Stimulated activated CD4-positive, alpha-beta T cell treated with anti-CD3 and anti-CD28 coated beads, Interleukin-12 subunit alpha, Interleukin-12 subunit beta, amount 100 ng/mL, for 48 hours (primary cell): ENCODE measurements at regions not wholly inside any gene's neighbourhood (a gene's known extent, or its start where the extent isn't known, plus 50 kb on each side); places are given as distances from the start of the nearest gene placed in this dataset.
"Not testable (repeated sequence)": the region's sequence is repeated elsewhere in the genome, so short reads cannot be mapped to it uniquely, and the experiment has no call there.

ENCODE experiments used
- DNase-seq, 3 donors: peaks; one replicate each; pipeline ENCODE4 v3.0.0-alpha.2; 2020; ENCODE audit warnings: low read depth in 2 of 3, low spot score in 1 of 3

GRCh38 chr2:15818318-15818753, 122.0 kb upstream of the MYCN start:
- no peak for DNase-seq

DNA sequence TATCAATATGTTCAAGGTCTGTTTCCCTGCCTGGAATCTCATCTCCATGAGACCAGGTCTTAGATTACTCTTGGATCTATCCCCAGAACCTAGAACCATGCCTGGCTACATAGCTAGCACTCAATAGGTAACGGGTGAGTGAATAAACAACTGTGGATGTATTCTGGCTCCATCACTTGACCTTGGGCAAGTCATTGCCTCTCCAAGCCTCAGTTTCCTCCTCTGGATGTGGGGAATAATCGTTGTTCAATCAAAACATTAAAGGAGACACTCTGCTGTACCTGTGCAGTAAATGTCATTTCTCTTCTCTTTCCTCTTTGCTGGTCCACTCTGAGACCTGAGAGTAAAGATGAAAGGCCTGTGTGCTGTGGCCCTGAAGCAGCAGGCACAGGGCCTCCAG, 121.5 kb upstream of the MYCN start:
- DNase-seq: no peak

DNA sequence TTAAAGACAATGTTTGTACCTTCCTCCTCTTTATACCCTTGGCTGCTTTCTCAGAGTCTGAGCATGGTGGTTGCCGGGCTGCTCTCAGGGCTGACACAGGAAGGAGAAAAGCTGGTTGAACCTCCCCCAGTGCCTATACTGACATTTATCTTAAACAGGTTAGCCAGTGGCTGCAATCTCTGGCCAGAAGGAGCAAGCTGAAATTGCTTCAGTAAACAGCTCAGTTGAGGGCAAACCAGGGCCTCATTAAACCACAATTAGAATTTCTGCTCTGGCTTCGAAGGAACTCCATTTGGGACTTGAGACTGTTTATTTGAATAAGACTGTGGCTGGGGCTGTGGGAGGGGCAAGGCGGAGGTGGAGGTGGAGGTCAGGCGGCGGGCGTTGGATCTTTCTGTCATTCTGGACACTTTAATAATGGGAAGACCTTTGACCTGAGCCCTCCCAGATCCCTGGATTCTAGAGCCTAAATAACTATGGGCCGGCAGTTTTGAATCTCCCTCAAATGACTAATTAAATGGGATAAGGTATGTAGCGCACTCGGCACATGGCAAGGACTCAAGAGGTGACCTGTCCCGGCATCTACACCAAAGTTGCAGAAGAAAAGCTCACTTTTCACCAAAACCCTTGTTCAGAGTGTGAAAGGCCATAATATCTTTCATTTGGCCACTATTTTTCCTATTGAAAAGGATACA, 120.6 kb upstream of the MYCN start:
- DNase-seq: no peak

DNA sequence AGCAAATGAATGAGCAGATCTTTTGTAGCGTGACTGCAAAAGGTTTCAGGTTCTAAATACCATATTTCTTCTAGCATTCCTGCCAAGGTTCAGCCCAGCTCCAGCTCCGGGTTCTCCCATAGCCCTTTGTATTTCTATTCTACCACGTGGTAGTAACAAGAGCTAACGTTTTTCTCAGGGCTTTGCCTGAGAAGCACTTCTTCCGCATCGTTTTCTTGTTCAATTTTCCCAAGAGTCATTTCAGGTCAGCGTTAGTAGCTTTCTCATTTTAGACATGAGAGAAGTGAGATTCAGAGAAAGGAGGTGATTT, 120.1 kb upstream of the MYCN start:
- DNase-seq: no peak

DNA sequence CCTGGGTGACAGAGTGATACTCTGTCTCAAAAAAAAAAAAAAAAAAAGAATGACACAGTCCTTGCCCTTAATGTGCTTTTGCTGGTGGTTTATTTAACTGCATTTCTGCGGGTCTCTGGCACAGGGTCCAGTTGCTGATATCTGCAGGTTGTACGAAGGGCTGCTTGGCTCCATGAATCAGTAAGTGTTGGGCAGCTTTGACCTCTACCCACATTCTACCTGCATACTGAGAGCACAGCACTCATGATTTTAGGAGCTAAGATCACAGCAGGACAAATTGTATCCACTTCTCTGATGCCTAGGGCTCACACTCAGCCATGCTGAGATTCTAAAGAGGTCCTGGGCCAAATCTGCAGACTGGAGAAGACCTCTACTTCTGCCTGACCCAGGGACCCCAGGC, 119.4 kb upstream of the MYCN start:
- no peak for DNase-seq

- no peak for DNase-seq
Observed at GRCh38 chr2:15822151-15823044, 118.0 kb upstream of the MYCN start.

DNA sequence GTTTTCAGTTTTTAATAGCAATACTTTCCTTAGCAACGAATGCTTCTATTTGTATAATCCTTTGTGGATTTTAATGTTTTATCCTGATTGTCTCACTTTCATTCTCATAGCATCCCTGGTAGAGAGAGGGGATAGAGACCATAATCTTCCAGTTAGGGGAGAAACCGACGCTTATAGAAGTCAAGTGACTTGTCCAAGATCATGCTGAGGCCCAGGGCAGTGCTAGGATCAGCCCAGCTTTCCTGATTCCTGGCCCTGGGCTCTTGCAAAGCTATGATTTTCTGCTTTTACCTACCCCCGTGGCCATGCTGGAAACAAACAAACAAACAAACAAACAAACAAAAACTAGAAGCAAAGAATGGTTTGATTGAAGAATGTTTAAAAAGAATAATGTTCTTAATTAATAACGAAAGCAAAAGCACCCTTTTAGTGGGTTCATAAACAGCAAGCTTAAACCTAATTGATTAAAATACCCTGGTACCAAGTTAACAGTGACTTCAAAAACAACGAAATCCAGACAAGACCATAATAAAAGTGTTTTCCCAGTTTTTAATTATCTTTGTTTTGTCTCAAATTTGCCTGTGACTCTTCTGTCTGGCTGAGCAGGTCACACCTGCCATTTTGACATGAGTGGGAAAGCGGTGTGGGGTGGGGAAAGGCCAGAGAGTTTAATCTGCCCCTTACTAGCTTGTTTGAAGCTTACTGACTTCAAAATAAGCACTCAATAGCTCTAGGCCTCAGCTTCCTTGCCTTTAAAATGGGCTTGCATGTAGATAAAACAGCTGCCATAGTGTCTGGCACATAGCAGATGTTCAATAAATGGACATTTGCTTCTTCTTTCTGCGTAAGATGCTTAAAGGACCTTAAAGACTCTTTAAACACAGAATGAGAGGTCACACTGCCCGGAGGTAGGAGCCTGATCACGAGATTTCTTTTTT, 116.6 kb upstream of the MYCN start:
- no peak for DNase-seq

- DNase-seq: not testable (repeated sequence)
Observed at GRCh38 chr2:15824467-15824866, 115.9 kb upstream of the MYCN start.

DNA sequence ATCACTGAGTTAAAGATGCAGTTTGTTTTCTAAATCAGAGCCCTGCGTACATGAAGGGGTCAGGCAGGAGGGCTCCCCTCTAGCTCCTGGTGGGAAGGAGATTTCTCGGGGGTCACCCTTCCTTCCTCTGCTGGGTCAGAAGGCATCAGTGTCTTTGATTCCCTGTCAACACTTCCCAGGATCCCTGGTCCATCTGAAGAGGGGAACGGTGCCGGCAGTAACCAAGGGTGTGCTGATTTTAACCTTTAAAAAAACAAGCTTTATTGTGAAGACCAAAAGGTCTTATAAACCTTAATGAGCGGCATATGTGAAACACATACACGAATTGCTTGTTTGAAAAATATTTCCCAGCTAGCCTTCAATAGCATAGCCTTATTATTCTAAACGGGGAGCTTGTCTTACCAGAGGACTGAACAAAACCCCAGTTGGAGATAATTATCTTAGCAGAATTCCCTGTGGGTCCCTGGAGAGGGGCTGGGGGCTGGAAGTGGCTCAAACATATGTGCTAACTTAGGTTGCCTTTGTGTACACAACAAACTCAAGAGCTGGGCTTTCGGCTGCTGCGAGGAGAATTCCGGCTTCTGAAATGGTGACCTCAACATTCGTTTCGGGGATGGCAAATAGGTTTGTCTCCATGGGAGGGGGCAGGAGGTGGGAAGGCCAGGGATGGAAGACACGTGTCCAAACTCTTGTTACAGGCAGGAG, 114.9 kb upstream of the MYCN start:
- no peak for DNase-seq

- no peak for DNase-seq
Observed at GRCh38 chr2:15826273-15826717, 114.1 kb upstream of the MYCN start.

GRCh38 chr2:15827001-15827400, 113.3 kb upstream of the MYCN start:
- no peak for DNase-seq

- no peak for DNase-seq
Observed at GRCh38 chr2:15828576-15828975, 111.8 kb upstream of the MYCN start.

- no peak for DNase-seq
Observed at GRCh38 chr2:15829091-15829801, 111.1 kb upstream of the MYCN start.

DNA sequence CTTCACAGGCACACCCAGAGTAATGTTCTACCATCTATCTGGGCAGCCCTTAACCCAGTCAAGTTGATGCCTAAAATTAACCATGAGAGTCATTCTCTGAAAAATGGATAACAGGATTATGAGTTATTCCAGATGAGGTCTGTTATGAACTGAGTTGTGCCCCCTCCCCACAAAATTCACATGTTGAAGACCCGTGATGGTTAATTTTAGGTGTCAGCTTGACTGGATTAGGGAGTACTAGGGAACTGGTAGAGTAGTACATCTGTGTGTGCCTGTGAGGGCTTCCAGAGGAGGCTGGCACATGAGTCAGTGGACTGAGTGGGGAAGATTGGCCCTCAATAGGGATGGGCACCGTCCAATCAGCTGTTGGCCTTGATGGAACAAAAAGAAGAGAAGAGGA, 110.4 kb upstream of the MYCN start:
- no peak for DNase-seq

DNA sequence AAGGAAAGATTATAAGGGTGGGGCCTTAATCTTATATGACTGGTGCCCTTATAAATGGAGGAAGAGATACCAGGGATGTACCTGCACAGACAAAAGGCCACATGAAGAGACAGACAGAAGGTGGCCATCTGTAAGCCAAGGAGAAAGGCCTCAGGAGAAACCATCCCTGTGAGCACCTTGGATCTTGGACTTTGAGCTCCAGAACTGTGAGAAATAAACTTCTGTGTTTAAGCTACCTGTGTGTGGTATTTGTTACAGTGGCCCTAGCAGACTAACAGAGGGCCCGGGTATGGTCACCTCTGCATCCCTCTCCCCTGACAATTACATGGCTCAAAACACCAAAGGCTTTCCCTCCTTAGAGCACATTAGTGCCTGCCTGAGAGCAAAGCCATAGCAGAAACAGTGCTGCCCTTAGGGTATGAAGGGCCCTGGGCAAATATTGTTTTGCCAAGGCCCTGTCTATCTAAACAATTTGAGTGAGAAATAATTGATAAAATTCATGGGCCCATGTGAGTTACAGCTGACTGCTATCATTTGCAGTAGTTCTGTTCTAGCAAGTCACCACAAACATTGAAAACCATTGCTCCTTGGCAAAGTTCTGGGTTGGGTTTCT, 109.3 kb upstream of the MYCN start:
- no peak for DNase-seq

DNA sequence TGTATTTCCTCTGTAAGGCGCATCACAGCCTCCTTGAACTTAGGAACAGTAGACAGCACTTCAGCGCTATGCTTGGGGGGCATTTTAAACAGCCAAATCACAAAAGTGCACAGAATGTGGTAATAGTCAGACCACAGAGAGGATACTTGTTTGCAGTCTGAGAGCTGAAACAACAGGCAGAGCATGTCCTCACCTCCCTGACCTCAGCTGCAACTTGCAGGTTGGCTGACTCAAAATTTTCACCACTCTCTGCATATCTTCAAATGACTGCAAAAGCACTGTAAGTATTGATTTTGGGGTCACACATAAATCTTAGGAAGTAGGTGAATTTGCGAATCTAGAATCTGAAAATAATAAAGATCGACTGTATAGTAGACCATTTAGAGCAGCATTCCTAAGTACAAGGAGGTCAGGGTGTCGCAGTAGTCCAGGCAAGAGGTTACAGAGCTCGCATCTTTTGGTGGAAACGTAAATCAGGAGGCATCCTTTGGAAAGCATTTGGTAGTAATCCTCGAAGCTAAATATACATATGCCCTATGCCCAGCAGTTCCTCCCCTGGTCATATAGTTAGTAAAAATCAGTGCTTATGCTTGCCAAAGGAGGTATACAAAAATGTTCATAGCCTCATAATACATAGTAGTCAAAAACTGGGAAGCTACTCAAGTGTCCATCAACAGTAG, 108.2 kb upstream of the MYCN start:
- no peak for DNase-seq

DNA sequence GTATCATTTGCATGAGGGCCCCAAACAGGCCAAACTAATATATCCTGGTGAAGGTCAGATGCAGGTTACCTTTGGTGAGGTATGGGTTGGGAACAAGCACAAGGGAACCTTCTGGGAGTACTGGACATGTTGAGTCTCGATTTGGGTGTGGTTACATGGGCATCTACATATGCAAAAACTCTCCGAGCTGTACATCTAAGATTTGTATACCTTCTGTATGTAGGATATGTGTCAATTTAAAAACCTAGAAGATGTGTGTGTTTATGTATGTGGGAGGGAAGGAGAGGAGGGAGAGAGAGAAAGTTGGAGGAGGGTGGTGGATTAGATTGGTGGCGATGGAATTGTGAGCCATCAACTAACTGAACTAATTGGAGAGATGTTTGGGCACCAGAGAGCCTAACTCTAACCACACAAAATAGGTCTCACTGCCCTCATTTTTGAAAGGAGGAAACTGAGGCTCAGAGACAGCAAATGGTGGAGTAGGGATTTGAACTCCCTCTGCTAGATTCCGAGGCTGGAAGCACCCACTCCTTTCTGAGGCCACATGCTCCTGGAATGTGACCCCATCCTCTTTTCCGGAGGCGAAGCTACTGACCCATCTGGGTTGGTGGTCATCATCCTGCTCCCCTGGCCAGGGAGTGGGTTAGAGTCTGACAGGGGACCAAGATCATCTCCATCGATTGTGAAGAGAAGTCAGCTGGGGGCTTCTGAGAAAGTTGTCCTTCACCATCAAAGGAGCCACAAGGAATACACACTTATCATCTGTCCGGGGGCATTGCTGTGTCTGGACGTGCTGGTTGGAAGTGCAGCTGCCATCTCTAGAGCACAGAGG, 107.3 kb upstream of the MYCN start:
- no peak for DNase-seq

GRCh38 chr2:15833731-15834130, 106.6 kb upstream of the MYCN start:
- no peak for DNase-seq
